ENCODE measurements at regions not wholly inside any gene's neighbourhood (a gene's known extent, or its start where the extent isn't known, plus 50 kb on each side); places are given as distances from the start of the nearest gene placed in this dataset.

GRCh38 chrX:137401092-137401491 lies 164.8 kb upstream of the ZIC3 start:
- Histone ChIP-seq H3K27ac (no peak overlapping the region), H3K9me3 (no peaks in the 10 kb centered on the region), H3K4me1 (no peaks in the 10 kb centered on the region), H3K4me3 (no peak overlapping the region), H3K27me3 (no peaks in the 10 kb centered on the region), H3K36me3 (replicated peaks in 1 of 2; ENCODE audit: insufficient read depth in 1 of 2, low read depth in 2 of 2) (no peaks in the 10 kb centered on the region)
- TF ChIP-seq CTCF (IDR thresholded peaks at IDR 0.05) = no peak
- no peak for TF ChIP-seq POLR2A (IDR thresholded peaks at IDR 0.05)
- no peak for DNase-seq
- ATAC-seq = no peak
- 26 to 64% methylated on average over 3 to 4 of the region's 4 CpGs for WGBS, 2 donors
- intact Hi-C loops (cut with DNase I) = no loop called here

- Histone ChIP-seq H3K4me3 (no peak overlapping the region), H3K4me1 (no peaks in the 10 kb centered on the region), H3K27ac (no peak overlapping the region), H3K9me3 (no peaks in the 10 kb centered on the region), H3K36me3 (replicated peaks in 1 of 2; ENCODE audit: insufficient read depth in 1 of 2, low read depth in 2 of 2) (no peaks in the 10 kb centered on the region), H3K27me3 (no peaks in the 10 kb centered on the region)
- TF ChIP-seq POLR2A (IDR thresholded peaks at IDR 0.05) = no peak
- WGBS, 2 donors = 63 to 75% methylated on average over 2 of the region's 2 CpGs
- ATAC-seq (no peak), DNase-seq (no peak)
- intact Hi-C loops (cut with DNase I) = no loop called here
Observed at GRCh38 chrX:137387646-137388045, 178.3 kb upstream of the ZIC3 start.

- DNase-seq (no peak), ATAC-seq (no peak)
- intact Hi-C loops (cut with DNase I) = no loop called here
- Histone ChIP-seq H3K9me3 (no peaks in the 10 kb centered on the region), H3K27me3 (no peaks in the 10 kb centered on the region), H3K27ac (no peak overlapping the region), H3K4me1 (no peaks in the 10 kb centered on the region), H3K36me3 (replicated peaks in 1 of 2; ENCODE audit: insufficient read depth in 1 of 2, low read depth in 2 of 2) (no peaks in the 10 kb centered on the region), H3K4me3 (no peak overlapping the region)
- 20 to 26% methylated on average over 3 of the region's 3 CpGs for WGBS, 2 donors
- TF ChIP-seq POLR2A (IDR thresholded peaks at IDR 0.05) (no peak), CTCF (IDR thresholded peaks at IDR 0.05) (no peak)
Observed at GRCh38 chrX:137366018-137366633, 199.8 kb upstream of the ZIC3 start.

GRCh38 chrX:137363559-137363958 lies 202.4 kb upstream of the ZIC3 start:
- Histone ChIP-seq H3K27me3 (no peaks in the 10 kb centered on the region), H3K27ac (no peak overlapping the region), H3K4me3 (no peak overlapping the region), H3K9me3 (no peaks in the 10 kb centered on the region), H3K4me1 (no peaks in the 10 kb centered on the region), H3K36me3 (replicated peaks in 1 of 2; ENCODE audit: insufficient read depth in 1 of 2, low read depth in 2 of 2) (no peaks in the 10 kb centered on the region)
- intact Hi-C loops (cut with DNase I) = no loop called here
- ATAC-seq (no peak), DNase-seq (no peak)
- 56 to 58% methylated on average over 1 of the region's 1 CpG for WGBS, 2 donors
- no peak for TF ChIP-seq POLR2A (IDR thresholded peaks at IDR 0.05)
- TF ChIP-seq CTCF (IDR thresholded peaks at IDR 0.05) = no peak

GRCh38 chrX:137362583-137362982 lies 203.3 kb upstream of the ZIC3 start:
- Histone ChIP-seq H3K36me3 (replicated peaks in 1 of 2; ENCODE audit: insufficient read depth in 1 of 2, low read depth in 2 of 2) (no peaks in the 10 kb centered on the region), H3K27ac (no peak overlapping the region), H3K4me3 (no peak overlapping the region), H3K9me3 (no peaks in the 10 kb centered on the region), H3K27me3 (no peaks in the 10 kb centered on the region), H3K4me1 (no peaks in the 10 kb centered on the region)
- WGBS, 2 donors = 15 to 29% methylated on average over 5 of the region's 5 CpGs
- no peak for TF ChIP-seq CTCF (IDR thresholded peaks at IDR 0.05)
- no peak for TF ChIP-seq POLR2A (IDR thresholded peaks at IDR 0.05)
- intact Hi-C loops (cut with DNase I) = no loop called here
- ATAC-seq = no peak
- no peak for DNase-seq
